Kidney epithelial cell (primary cell): ENCODE measurements at regions not wholly inside any gene's neighbourhood (a gene's known extent, or its start where the extent isn't known, plus 50 kb on each side); places are given as distances from the start of the nearest gene placed in this dataset.

Experiments used
- DNase-seq: peaks from one replicate; pipeline ENCODE4 v3.0.0-alpha.2; 2010; ENCODE audit warnings: low read depth
- H3K27me3 ChIP-seq: 2 replicates; pipeline ENCODE4 v1.6.0; 2011; ENCODE audit warnings: low read length; ENCODE audit not compliant: control insufficient read depth, insufficient read depth
- H3K36me3 ChIP-seq: 2 replicates; pipeline ENCODE4 v1.5.1; 2011; ENCODE audit warnings: low read length; ENCODE audit not compliant: control insufficient read depth, insufficient read depth
- H3K4me3 ChIP-seq: 2 replicates; pipeline ENCODE4 v1.5.1; 2011; ENCODE audit warnings: low read depth, mild to moderate bottlenecking, control low read depth, low read length
- TF ChIP-seq, protein P1 (sequence below): IDR thresholded peaks from 2 replicates; pipeline ENCODE4 v1.5.1; 2011; ENCODE audit warnings: mild to moderate bottlenecking, moderate library complexity, low read length, control low read depth, inconsistent platforms; ENCODE audit not compliant: insufficient read depth, poor library complexity, severe bottlenecking

- Histone ChIP-seq H3K36me3 (no peaks in the 10 kb centered on the region), H3K27me3 (no peaks in the 10 kb centered on the region), H3K4me3 (no peak overlapping the region)
- no peak for DNase-seq
- TF ChIP-seq, protein P1, sequence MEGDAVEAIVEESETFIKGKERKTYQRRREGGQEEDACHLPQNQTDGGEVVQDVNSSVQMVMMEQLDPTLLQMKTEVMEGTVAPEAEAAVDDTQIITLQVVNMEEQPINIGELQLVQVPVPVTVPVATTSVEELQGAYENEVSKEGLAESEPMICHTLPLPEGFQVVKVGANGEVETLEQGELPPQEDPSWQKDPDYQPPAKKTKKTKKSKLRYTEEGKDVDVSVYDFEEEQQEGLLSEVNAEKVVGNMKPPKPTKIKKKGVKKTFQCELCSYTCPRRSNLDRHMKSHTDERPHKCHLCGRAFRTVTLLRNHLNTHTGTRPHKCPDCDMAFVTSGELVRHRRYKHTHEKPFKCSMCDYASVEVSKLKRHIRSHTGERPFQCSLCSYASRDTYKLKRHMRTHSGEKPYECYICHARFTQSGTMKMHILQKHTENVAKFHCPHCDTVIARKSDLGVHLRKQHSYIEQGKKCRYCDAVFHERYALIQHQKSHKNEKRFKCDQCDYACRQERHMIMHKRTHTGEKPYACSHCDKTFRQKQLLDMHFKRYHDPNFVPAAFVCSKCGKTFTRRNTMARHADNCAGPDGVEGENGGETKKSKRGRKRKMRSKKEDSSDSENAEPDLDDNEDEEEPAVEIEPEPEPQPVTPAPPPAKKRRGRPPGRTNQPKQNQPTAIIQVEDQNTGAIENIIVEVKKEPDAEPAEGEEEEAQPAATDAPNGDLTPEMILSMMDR: no peak
These were observed 330.5 kb downstream of the FGF9 start for GRCh38 chr13:22001336-22001735.

- Histone ChIP-seq H3K36me3 (no peaks in the 10 kb centered on the region), H3K27me3 (no peaks in the 10 kb centered on the region), H3K4me3 (no peak overlapping the region)
- TF ChIP-seq, protein P1: no peak
- DNase-seq: no peak
These were observed 332.0 kb downstream of the FGF9 start for GRCh38 chr13:22002893-22003292.

- Histone ChIP-seq H3K4me3 (no peak overlapping the region), H3K36me3 (no peaks in the 10 kb centered on the region), H3K27me3 (no peaks in the 10 kb centered on the region)
- no peak for DNase-seq
- TF ChIP-seq, protein P1: no peak
These were observed 338.6 kb downstream of the FGF9 start for GRCh38 chr13:22009500-22009899.

DNA sequence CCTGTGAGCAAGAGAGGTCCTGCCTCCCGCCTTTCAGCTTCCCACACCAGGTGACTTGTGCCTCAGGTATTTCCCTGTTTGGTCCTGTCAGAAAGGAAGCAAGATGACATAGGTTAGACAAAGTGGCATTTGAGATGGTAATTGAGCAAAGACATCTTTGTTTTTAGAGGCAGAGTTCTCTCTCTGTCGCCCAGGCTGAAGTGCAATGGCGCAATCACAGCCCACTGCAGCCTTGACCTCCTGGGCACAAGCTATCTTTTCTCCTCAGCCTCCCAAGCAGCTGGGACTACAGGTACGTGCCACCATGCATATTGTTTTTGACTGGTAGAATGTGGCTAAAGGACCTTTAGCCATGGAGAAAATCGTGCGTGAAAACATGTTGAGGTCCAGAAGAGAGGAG is 339.1 kb downstream of the FGF9 start:
- H3K4me3 ChIP-seq: no peak overlapping the region
- no peaks in the 10 kb centered on the region for H3K27me3 ChIP-seq
- TF ChIP-seq, protein P1: no peak
- DNase-seq: no peak
- H3K36me3 ChIP-seq: no peaks in the 10 kb centered on the region

DNA sequence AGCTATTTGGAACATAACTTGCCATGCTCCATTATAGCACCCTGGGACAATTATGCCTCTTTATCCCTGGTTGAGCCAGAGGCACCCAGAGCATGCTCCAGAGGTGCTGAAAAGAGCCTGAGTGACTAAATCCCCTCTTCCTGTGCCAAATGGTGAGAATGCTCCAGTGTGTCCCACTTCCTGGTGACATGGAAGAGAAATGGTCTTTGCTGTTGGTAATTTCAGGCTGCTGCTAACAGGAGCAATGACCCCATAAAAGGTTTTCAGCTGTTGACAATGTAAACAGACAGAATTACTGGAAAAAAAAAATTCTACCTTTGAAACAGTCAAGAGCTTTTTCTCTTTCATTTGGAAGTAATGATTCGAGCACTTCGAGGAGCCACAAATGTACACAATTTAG is 341.8 kb downstream of the FGF9 start:
- H3K36me3 ChIP-seq: no peaks in the 10 kb centered on the region
- H3K4me3 ChIP-seq: no peak overlapping the region
- TF ChIP-seq, protein P1: no peak
- DNase-seq: no peak
- H3K27me3 ChIP-seq: no peaks in the 10 kb centered on the region

DNA sequence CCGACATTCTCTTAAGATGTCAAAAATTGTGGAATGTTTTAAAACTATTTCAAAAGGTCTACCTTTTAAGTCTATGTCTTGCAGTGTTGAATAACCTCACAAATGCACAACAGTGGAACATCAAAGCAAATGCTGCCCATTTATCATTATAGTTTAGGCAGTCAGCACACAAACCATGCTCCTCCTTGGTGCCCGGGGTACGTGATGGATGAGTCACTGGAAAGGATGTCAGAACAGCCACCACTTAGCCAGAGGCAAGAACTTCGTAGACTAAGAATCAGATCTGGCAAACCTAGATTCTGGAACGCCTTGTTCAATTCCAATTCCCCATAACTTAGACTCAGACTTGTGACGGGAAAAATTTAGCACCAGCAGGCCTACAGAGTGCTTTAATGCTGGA is 343.6 kb downstream of the FGF9 start:
- Histone ChIP-seq H3K27me3 (no peaks in the 10 kb centered on the region), H3K4me3 (no peak overlapping the region), H3K36me3 (no peaks in the 10 kb centered on the region)
- TF ChIP-seq, protein P1: no peak
- no peak for DNase-seq
